ENCODE measurements at regions not wholly inside any gene's neighbourhood (a gene's known extent, or its start where the extent isn't known, plus 50 kb on each side); places are given as distances from the start of the nearest gene placed in this dataset.

GRCh38 chr13:106369858-106370257, 165.6 kb downstream of the EFNB2 start:
- TF ChIP-seq CTCF (IDR thresholded peaks at IDR 0.05; ENCODE audit: low read length) = no peak
- TF ChIP-seq EZH2 (IDR thresholded peaks at IDR 0.05; ENCODE audit: borderline replicate concordance, low read length) = no peak
